ENCODE measurements at regions not wholly inside any gene's neighbourhood (a gene's known extent, or its start where the extent isn't known, plus 50 kb on each side); places are given as distances from the start of the nearest gene placed in this dataset.
"Not testable (repeated sequence)": the region's sequence is repeated elsewhere in the genome, so short reads cannot be mapped to it uniquely, and the experiment has no call there.

DNA sequence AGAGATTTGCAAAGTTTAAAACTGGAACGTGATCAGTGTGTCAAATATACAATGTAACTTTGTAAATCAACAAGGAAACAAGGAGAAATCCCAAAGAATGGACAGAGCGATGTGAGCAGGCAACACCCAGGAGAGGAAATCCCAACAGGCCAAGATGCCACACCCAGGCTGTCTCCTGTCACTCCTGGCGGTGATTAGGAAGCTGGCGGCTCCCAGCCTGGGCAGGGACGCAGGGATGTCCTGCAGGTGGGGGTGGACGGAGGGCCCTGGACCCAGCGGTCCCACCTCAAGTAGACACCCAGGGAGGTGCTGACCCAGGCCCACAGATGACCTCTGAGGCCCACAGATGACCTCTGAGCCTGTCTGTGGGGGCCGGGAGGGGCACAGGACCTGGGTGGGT lies 271.1 kb upstream of the SFSWAP start:
- TF ChIP-seq POLR2A (IDR thresholded peaks at IDR 0.05; ENCODE audit: extremely low read depth, insufficient read length): not testable (repeated sequence)
- TF ChIP-seq, protein P1, sequence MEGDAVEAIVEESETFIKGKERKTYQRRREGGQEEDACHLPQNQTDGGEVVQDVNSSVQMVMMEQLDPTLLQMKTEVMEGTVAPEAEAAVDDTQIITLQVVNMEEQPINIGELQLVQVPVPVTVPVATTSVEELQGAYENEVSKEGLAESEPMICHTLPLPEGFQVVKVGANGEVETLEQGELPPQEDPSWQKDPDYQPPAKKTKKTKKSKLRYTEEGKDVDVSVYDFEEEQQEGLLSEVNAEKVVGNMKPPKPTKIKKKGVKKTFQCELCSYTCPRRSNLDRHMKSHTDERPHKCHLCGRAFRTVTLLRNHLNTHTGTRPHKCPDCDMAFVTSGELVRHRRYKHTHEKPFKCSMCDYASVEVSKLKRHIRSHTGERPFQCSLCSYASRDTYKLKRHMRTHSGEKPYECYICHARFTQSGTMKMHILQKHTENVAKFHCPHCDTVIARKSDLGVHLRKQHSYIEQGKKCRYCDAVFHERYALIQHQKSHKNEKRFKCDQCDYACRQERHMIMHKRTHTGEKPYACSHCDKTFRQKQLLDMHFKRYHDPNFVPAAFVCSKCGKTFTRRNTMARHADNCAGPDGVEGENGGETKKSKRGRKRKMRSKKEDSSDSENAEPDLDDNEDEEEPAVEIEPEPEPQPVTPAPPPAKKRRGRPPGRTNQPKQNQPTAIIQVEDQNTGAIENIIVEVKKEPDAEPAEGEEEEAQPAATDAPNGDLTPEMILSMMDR (IDR thresholded peaks at IDR 0.05; ENCODE audit: low read depth, low read length): not testable (repeated sequence)
- TF ChIP-seq, protein P2, sequence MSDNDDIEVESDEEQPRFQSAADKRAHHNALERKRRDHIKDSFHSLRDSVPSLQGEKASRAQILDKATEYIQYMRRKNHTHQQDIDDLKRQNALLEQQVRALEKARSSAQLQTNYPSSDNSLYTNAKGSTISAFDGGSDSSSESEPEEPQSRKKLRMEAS (IDR thresholded peaks at IDR 0.05; ENCODE audit: low read depth, low read length): not testable (repeated sequence)

Measured in NB4 (cell line).